ENCODE measurements at regions not wholly inside any gene's neighbourhood (a gene's known extent, or its start where the extent isn't known, plus 50 kb on each side); places are given as distances from the start of the nearest gene placed in this dataset.
"Not testable (repeated sequence)": the region's sequence is repeated elsewhere in the genome, so short reads cannot be mapped to it uniquely, and the experiment has no call there.

DNA sequence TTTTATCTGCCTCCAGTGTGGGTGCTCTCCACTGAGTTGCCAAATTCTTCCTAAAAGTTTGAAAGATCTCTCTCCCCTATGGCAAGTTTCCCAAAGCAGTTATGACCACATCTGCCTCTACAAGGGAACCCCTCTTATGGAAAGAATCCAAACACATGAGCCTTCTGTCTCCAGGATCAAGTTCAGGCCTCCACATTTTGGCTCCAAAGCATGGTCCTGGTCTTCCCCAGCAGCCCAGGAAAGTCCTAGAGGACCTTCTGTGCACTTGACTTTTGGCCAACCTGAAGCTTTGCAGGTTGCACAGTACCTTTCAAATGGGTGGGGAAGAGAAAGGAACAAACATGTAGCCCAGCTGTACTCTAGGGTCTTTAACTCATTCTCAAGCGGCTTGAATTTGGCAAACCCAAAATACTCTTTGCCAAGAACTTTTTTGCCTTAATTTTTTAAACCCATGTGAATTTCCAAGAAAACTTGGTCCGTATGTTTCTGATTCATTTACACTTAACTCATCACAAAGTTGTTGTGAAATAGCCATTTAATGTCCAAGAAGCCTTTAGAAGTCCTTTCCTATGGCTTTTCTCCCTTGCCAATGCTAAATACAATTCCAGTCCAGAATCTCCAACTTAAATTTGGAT, 240.1 kb upstream of the TBX18 start:
- DNase-seq (no peak), ATAC-seq (peak in 1 of 4 donors; percentile 37)
- TF ChIP-seq, protein P1, sequence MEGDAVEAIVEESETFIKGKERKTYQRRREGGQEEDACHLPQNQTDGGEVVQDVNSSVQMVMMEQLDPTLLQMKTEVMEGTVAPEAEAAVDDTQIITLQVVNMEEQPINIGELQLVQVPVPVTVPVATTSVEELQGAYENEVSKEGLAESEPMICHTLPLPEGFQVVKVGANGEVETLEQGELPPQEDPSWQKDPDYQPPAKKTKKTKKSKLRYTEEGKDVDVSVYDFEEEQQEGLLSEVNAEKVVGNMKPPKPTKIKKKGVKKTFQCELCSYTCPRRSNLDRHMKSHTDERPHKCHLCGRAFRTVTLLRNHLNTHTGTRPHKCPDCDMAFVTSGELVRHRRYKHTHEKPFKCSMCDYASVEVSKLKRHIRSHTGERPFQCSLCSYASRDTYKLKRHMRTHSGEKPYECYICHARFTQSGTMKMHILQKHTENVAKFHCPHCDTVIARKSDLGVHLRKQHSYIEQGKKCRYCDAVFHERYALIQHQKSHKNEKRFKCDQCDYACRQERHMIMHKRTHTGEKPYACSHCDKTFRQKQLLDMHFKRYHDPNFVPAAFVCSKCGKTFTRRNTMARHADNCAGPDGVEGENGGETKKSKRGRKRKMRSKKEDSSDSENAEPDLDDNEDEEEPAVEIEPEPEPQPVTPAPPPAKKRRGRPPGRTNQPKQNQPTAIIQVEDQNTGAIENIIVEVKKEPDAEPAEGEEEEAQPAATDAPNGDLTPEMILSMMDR (IDR thresholded peaks at IDR 0.05): no peak
- H3K27ac ChIP-seq: no peak overlapping the region
- no peaks in the 10 kb centered on the region for H3K36me3 ChIP-seq (ENCODE audit: insufficient read depth in 1 of 2, low read depth in 1 of 2)
- WGBS, 3 donors: 20 to 34% (median 24%) methylated on average over 2 of the region's 2 CpGs
- no peaks in the 10 kb centered on the region for H3K27me3 ChIP-seq (ENCODE audit: insufficient read depth in 3 of 3, low read length in 2 of 3)
- H3K4me1 ChIP-seq: no peaks in the 10 kb centered on the region
- no peaks in the 10 kb centered on the region for H3K9me3 ChIP-seq
- intact Hi-C loops (cut with DNase I): no loop called here
- H3K4me3 ChIP-seq: no peak overlapping the region

DNA sequence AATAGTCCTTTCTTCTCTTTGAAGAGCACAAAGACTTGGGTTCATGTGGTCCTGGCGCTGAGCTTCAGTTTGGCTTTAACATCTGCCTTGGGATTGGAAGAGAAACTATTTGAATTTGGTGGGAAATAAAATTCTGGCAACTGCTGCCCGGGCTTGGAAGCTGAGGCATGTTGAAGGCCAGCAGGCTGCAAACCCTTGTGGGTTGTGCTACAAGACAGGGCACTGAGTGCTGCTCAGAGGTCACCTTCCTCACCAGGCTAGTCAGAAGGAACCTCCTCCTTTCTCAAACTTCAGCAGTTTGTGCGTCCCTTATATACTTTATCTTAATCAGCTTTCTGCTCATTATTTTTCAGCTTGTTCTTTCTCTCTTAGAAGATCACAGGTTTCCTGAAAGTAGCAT, 238.4 kb upstream of the TBX18 start:
- ATAC-seq (no peak), DNase-seq (no peak)
- intact Hi-C loops (cut with DNase I): no loop called here
- TF ChIP-seq, protein P1 (IDR thresholded peaks at IDR 0.05): no peak
- no peaks in the 10 kb centered on the region for H3K9me3 ChIP-seq
- H3K36me3 ChIP-seq (ENCODE audit: insufficient read depth in 1 of 2, low read depth in 1 of 2): no peaks in the 10 kb centered on the region
- no peaks in the 10 kb centered on the region for H3K4me1 ChIP-seq
- no peak overlapping the region for H3K27ac ChIP-seq
- no peaks in the 10 kb centered on the region for H3K27me3 ChIP-seq (ENCODE audit: insufficient read depth in 3 of 3, low read length in 2 of 3)
- H3K4me3 ChIP-seq: no peak overlapping the region
- WGBS, 3 donors: 50 to 69% (median 56%) methylated on average over 3 of the region's 3 CpGs

DNA sequence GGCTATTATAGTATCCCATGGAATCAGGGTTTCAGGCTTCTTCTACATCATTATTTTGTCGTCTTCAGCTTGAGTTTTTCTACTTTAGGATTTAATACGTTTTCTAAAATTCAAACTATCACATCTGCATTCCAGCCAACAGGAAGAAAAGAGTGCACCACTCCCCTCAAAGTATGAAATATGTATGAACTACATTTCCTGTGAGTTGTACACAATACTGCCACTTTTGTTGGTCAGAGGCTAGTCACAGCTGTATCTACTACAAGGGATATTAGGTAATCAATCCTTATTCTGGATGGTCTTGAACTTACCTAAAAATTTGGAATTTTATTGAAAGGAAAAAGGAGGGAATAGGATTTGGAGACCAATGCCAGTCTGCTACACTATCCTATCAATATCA, 235.6 kb upstream of the TBX18 start:
- DNase-seq (no peak), ATAC-seq (no peak)
- Histone ChIP-seq H3K36me3 (ENCODE audit: insufficient read depth in 1 of 2, low read depth in 1 of 2) (no peaks in the 10 kb centered on the region), H3K27me3 (ENCODE audit: insufficient read depth in 3 of 3, low read length in 2 of 3) (no peaks in the 10 kb centered on the region), H3K4me3 (no peak overlapping the region), H3K27ac (no peak overlapping the region), H3K9me3 (no peaks in the 10 kb centered on the region), H3K4me1 (no peaks in the 10 kb centered on the region)
- 67 to 72% (median 69%) methylated on average over 2 of the region's 2 CpGs for WGBS, 3 donors
- intact Hi-C loops (cut with DNase I): no loop called here
- TF ChIP-seq, protein P1 (IDR thresholded peaks at IDR 0.05): no peak

DNA sequence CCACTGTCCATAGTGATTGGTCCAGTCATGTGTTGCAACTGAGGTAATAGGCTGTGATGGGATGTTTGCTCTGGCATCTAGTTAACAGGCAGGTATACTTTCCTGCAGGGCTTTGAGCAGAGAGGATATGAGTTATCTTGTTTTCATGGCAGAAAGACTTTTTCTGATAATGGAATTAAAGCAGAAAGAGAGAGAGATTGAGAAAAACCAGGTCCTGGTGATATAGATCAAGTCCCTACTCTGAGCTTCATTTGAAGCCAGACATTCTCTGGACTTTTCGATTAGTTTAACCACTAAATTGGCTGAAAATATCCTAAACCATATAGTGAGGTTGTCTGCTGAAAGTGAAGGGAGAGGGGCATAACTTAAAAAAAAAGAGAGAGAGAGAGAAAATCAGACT, 233.8 kb upstream of the TBX18 start:
- Histone ChIP-seq H3K27me3 (ENCODE audit: insufficient read depth in 3 of 3, low read length in 2 of 3) (no peaks in the 10 kb centered on the region), H3K4me1 (no peaks in the 10 kb centered on the region), H3K27ac (no peak overlapping the region), H3K4me3 (no peak overlapping the region), H3K36me3 (ENCODE audit: insufficient read depth in 1 of 2, low read depth in 1 of 2) (no peaks in the 10 kb centered on the region), H3K9me3 (peaks cover 3% of the 10 kb centered on the region)
- intact Hi-C loops (cut with DNase I): no loop called here
- WGBS, 3 donors: 1 to 45% (median 38%) methylated on average over 1 of the region's 1 CpG
- DNase-seq: no peak
- TF ChIP-seq, protein P1 (IDR thresholded peaks at IDR 0.05): no peak
- ATAC-seq: no peak

DNA sequence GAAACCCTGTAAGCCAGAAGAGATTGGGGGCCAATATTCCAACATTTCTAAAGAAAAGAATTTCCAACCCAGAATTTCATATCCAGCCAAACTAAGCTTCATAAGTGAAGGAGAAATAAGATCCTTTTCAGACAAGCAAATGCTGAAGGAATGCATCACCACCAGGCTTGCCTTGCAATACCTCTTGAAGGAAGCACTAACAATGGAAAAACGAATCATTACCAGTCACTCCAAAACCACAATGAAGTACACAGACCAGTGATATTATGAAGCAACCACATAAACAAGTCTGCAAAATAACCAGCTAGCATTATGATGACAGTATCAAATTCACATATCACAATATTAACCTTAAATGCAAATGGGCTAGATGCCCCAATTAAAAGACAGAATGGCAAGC, 224.4 kb upstream of the TBX18 start:
- H3K27me3 ChIP-seq (ENCODE audit: insufficient read depth in 3 of 3, low read length in 2 of 3); ATAC-seq; H3K4me3 ChIP-seq; intact Hi-C loops (cut with DNase I); H3K4me1 ChIP-seq; DNase-seq; H3K9me3 ChIP-seq; H3K27ac ChIP-seq; H3K36me3 ChIP-seq (ENCODE audit: insufficient read depth in 1 of 2, low read depth in 1 of 2): not testable (repeated sequence)
- 54 to 61% (median 61%) methylated on average over 1 of the region's 1 CpG for WGBS, 3 donors

DNA sequence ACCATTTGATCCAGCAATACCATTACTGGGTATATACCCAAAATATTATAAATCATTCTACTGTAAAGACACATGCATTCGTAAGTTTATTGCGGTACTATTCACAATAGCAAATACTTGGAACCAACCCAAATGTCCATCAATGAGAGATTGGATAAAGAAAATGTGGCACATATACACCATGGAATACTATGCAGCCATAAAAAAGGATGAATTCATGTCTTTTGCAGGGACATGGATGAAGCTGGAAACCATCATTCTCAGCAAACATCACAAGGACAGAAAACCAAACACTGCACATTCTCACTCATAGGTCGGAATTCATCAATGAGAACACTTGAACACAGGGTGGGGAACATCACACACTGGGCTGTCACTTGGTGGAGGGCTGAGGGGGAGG, 221.1 kb upstream of the TBX18 start:
- WGBS, 3 donors: 96 to 99% (median 97%) methylated on average over 3 of the region's 3 CpGs
- H3K4me1 ChIP-seq; H3K36me3 ChIP-seq (ENCODE audit: insufficient read depth in 1 of 2, low read depth in 1 of 2); DNase-seq; intact Hi-C loops (cut with DNase I); H3K4me3 ChIP-seq; H3K9me3 ChIP-seq; H3K27me3 ChIP-seq (ENCODE audit: insufficient read depth in 3 of 3, low read length in 2 of 3); H3K27ac ChIP-seq; ATAC-seq: not testable (repeated sequence)
